GM19035 (cell line): ENCODE measurements at regions not wholly inside any gene's neighbourhood (a gene's known extent, or its start where the extent isn't known, plus 50 kb on each side); places are given as distances from the start of the nearest gene placed in this dataset.

ENCODE experiments used
- ATAC-seq: cut with Tn5 transposase; IDR thresholded peaks from one replicate; pipeline ENCODE4 v1.9.1; 2021; ENCODE audit not compliant: unreplicated experiment

DNA sequence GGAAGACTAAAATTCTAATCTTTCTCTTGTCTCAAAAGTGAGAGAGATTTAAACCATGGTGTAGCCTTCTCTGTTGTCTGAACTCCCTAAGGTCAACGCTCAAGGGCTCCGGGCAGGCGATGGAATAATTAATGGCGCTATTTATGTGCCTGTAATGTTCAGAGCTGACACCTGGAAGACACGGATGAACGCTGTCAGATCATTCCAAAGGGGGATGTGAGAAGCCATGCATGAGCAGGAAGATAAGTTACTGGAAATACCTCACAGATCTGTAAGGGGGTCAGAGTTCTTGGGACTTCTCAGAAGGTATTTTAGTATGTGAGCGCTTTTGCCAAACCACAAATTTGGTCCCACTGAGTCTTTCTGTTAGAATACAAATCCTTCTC is 73.3 kb upstream of the MTPN start:
- no peak for ATAC-seq

DNA sequence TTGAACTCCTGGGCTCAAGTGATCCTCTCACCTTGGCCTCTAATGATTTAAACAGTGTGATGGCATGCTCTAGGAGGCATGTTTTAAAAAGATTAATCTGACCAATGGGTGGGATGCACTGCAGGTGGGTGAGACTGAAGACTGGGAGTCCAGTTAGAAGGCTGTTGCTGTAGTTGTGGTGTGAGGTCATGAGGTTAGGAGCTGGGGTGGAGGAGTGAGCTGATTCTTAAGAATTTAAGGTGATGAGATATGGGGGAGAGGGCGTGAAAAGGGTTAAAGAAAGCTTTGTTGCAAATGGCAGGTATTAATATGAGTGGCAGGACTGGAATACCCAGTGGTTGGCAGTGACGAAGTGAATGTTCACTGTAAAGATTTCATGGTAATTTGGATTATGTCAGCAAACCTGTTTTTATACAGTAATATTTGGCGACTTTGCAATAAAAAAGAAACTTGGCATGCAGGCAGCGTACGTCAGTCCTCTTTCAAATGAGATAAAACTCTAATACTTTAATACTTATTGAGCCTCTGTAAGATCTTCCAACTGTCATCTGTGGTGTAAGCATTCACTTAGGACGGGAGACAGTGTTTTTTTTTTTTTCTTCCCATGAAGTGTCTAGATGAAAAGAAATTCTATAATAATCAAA is 72.8 kb upstream of the MTPN start:
- ATAC-seq: no peak

DNA sequence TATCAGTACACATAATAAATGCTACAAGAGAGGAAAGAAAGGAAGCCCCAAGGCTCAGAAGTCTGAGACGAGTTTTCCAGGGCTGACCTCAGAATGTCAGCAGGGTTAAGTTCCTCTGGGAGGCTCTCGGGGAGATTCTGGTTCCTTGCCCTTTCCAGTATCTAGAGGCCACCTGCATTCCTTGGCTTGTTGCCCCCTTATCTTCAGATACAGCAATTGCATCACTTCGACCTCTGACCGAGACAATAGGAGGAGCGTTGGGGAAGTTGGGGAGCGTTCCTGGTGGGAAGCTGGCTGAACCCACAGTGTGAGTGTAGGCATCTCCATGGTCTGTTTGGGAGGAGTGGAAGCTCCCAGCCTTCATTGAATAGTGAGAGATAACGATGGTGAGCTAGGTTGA is 72.0 kb upstream of the MTPN start:
- ATAC-seq: no peak

DNA sequence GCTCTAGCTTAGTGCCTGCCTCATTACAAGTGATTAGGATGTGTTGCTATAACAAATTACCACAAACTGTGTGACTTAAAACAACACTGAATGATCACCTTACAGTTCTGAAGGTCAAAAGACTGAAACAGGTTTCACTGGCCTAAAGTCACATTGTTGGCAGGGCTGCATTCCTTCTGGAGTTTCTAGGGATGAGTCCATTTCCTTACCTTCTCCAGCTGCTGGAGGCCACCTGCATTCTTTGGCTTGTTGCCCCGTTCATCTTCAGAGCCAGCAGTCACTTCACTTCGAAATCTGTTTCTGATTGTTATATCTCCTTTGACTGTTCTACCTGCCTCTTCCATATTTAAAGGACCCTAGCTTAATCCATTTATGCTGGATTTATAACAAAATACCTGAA is 69.4 kb upstream of the MTPN start:
- ATAC-seq: no peak

- no peak for ATAC-seq
These were observed 68.8 kb upstream of the MTPN start for GRCh38 chr7:136045992-136046391.

DNA sequence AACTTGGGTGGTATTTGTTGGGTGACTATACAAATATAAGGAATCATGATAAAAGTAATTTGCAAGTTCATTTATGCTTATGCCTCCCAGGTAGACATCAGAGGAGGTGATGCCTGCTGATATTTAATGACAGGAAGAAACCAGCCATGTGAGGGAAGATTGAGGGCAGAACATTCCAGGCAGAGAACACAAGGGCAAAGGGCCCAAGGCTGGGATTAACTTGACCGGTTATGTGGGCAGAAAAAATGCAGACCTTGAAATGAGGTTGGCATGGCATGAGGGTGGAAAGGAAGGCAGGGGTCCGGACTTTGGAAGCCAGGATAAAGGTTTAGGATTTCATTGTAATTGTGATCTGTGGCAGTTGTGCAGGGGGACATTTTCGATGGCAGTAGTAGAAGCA is 68.0 kb upstream of the MTPN start:
- ATAC-seq: no peak

DNA sequence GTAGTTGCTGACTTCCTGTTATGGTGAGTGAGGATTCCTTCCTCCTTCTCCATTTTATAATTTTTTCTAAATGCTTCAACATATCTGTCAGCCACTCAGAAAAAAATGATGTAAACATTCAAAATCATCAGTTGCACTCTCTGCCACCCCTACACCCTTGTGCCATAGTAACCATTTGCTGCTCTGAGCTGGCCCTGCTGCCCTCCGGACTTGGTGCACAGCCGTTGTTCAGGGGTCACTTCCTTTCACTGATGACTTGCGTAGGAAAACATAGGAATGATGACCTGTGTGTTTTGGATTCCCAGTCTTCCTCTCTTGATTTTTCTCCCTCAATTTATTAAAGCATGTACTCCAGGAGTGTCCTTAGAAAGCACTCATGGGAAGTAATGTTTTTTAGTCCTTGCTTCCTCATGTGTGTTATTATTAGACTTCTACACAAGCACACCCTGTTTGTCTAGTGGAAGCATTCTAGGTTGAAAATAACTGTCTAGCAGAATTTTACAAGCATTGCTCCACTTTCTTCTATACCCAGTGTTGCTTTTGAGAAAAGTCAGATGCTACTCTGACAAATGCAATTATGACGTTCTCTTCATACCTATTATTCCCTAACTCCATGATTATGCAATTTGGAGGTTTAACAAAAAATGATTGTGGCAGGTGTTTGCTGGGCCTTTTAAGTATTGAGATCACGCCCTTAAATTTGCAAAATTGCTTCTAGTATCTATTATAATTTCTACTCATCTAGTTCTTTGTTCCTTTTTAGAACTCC is 62.6 kb upstream of the MTPN start:
- ATAC-seq: no peak

DNA sequence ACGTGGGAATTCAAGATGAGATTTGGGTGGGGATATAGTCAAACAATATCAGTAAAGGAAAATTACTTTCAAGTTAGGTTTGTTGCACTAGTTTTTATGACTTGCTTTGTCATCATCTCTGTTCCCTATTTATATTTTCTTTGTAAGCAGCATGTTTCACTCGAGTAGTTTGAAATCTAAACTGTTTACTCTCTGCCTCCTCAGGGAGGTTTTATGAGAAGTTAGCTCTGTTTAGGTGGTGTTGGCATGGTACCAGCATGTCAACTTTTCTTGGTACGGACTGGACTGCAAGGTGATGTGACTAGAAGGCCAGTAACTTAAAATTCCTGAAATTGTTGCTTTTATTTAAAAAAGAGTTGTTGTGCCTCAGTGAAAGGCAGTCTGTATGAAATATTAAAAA is 59.2 kb upstream of the MTPN start:
- no peak for ATAC-seq

DNA sequence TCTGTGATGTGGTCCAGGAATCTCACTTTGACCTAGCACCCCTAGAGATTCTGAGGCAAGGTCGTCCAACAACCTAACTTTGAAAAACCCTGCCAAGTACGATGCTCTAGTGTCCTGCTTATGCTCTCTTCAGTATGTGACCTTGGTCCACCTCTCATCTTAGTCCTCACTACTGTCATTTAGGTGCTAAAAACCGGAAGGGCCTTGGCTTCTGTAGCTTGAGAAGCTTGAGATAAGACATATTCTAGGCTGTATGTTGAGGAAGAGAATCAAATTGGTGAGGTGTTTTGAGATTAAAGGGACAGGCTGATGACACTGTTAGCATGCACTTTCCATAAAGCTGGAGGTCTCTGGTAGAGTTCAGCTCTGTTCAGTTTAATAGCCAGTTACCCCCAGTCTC is 57.0 kb upstream of the MTPN start:
- no peak for ATAC-seq

DNA sequence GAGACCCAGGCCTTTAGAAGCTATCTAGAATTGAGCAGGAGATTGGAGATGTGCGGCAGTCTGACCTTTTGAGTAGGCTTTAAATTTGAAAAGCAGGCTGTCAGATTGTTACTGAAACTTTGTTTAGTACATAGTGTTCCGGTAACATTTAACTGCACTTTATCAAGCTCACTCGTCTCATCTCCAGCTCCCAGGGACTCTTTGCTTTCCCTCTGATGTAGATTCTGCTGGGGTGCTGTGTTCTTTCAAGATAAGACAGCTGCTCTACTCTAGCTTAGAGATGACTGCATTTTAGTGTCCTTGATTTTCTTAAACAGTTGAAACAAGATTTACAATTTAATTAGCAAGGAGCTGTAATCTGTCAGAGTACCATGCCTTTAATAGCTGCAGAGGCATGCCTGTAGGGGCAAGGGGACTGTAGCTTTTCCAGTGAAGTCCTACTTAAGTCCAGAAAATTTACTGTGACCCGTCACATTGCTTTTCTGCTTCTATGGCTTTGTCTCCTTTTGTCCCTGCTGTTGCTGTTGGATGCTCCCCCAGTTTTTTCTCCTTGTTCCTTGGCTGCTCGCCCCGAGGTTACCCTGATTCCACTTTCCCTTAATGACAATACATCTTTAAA is 56.4 kb upstream of the MTPN start:
- no peak for ATAC-seq

DNA sequence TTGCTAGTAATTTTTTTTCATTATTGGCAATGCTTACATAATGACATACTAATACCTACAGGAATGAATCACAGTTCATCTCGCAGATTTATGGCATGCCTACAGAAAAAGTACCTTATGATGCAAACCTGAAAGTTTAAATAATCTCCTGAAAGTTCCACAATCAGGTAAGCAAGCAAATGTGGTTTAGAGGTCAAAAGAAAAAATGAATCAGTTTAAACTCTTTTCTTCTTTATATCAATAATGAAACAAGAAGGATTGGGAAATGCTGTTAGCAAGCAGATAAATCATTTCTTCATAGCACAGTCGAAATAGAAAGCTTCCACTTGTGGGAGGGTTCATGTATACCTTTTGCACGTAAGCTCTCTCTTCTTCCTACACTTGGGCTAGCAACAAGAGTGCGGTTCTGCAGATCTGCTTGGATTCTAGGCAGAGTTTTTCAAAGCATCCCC is 53.7 kb upstream of the MTPN start:
- ATAC-seq: peak; percentile 81

DNA sequence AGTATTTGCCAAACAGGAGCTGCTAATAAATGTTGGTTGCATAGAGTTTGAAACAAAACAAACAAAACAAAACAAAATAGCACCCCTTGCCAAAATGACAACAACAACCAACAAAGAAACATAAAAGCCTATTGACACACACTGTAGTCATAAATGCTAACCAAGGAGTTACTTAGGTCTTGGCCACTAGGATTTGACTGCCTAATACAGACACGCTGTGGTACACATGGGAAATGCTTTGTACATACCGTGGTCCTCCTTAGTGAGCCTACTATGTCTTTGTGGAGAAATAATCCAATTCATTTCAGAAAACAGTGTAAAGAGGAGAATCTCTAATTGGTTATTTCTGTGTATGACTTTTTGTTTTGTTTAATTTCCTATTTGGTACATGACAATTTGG is 53.2 kb upstream of the MTPN start:
- peak; percentile 34 for ATAC-seq

DNA sequence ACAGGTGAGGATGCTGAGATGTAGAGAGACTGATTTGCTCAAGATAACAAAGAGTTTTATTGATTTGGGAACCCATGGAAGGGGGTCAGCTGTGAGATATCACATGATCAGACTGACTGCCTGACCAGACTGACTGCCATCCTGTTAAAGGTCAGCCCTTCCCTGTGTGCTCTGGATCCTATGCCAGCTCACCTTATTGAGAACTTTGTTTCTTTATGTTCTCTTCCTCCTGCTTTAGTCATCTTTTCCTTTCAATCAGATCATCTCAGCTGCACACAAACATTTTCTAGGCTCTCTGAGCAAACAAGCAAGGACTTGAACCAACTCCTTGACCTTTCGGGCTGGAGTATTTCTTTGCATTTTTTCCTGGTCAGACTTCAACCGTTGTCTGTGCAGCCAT is 50.0 kb upstream of the MTPN start:
- ATAC-seq: no peak
